ENCODE measurements at regions not wholly inside any gene's neighbourhood (a gene's known extent, or its start where the extent isn't known, plus 50 kb on each side); places are given as distances from the start of the nearest gene placed in this dataset.
"Not testable (repeated sequence)": the region's sequence is repeated elsewhere in the genome, so short reads cannot be mapped to it uniquely, and the experiment has no call there.

GRCh38 chr10:35993591-35994515, 351.8 kb upstream of the FZD8 start:
- no peak for DNase-seq (ENCODE audit: low read depth)

GRCh38 chr10:35992107-35992506, 350.0 kb upstream of the FZD8 start:
- DNase-seq (ENCODE audit: low read depth), result no peak

DNA sequence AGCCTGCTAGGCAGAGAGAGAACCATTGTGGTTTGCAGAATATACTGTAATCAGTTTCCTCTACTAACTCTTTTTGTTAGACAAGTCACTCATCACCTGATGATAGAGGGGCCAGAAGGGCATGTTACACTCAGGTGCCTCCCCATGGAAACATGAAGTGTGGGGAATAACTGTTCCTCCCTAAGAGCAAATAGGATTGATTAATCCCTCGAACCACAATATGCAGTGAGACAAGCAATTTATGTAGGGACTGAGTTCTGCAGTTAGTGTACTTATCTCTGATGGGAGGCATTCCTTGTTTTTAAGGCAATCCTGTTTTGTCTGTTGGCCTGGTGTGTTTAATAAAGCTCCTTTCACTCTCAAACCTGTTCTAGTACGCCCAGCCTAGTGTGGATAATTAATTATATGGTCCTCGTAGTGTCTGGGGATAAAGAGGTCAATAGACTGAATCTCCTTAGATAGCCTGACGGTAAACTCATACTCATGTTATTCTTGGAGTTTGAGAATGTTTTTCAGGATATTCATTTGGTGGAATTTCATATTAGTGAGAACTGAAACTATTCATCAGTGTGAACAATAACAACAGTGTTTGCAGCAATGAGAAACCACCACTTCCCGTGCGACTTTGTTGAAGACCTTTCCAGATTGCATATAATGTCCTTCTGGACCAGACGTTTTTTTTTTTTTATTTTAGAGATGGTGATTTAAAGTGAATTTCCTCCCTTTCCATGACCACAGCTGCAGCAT, 344.8 kb upstream of the FZD8 start:
- DNase-seq (ENCODE audit: low read depth), result no peak

DNA sequence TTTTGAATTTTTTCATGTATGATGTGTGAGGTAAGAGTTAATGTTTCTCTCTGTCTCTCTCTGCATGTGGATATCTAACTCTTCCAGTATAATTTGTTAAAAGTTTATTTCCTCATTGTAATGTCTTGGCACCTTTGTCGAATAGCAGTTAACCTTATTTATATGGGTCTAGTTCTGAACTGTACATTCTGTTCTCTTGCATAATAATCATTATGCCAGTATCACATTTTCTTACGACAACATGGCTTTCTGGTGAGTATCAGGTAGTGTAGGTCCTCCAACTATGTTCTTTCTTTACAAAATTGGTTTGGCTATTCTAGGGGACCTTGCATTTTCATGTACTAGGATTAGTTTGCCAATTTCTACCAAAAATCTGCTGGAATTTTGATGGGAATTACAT, 337.0 kb upstream of the FZD8 start:
- DNase-seq (ENCODE audit: low read depth), result no peak

DNA sequence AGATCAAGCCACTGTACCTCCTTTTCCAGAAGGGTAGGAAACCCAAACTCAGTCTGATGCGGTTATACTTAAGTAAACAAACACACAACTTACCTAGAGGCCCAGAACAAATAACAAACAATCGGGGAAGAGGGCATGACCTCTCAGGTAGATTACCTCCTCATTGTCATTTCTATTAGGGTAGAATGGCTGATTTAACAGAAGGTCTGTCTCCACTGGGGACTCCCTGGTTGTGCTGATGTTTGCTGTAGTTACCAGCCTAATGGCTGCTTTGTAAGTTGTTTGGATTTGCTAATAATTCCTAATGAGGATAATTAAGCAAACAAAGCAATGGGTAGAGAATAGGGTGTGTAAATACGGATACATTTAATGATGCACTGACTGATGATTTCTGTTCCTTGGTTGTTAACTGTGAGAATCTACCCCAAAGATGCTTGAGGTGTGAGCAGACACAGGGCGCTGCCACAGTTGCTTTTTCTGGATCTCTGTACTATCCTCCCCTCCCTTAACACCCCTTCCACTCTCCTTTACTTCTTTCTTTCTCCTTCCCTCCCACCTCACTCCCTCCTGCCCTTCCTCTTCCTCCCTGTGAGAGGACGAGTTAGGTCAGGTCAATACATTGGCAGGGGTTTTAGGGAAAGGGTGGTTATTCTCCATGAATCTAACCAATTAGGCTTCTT, 332.0 kb upstream of the FZD8 start:
- not testable (repeated sequence) for DNase-seq (ENCODE audit: low read depth)

DNA sequence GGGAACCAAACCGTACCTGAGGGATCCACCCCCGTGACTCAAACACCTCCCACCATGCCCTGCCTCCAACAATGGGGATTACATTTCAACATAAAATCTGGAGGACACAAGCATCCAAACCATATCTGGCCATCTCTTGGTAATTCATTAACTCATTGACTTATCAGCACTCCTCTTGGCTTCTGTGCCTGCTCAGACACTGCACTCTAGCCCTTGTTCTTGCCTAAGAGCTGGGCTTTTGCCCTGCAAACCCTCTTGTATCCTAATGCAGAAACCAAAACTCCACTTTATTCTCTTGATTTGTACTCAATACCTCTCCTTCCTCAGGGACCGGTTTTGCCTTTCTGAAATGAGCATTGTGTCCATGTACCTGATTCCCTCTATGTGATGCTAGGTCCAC, 330.2 kb upstream of the FZD8 start:
- DNase-seq (ENCODE audit: low read depth), result no peak

- DNase-seq (ENCODE audit: low read depth), result no peak
Observed at GRCh38 chr10:35971397-35971796, 329.3 kb upstream of the FZD8 start.

GRCh38 chr10:35963685-35964084, 321.6 kb upstream of the FZD8 start:
- no peak for DNase-seq (ENCODE audit: low read depth)

- no peak for DNase-seq (ENCODE audit: low read depth)
Observed at GRCh38 chr10:35961501-35961900, 319.4 kb upstream of the FZD8 start.

DNA sequence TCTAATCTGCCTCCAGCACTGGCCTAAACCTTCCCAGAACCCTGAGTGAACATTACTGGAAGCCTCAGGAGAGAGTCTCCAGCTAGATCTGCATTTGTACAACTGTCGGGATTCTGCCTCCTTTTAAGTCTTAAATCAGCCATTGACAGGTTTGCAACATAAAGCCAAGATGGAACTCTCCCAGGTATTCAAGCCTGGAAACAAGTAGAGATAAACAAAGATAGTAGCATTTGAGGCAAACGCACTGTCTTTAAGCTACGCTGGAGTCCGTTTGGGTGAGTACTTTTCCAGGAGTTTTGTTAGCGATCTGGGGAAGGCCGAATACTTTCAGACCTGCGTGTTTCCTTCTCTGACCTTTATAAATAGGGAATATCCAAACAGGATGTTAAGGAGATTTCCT, 317.2 kb upstream of the FZD8 start:
- DNase-seq (ENCODE audit: low read depth), result no peak

DNA sequence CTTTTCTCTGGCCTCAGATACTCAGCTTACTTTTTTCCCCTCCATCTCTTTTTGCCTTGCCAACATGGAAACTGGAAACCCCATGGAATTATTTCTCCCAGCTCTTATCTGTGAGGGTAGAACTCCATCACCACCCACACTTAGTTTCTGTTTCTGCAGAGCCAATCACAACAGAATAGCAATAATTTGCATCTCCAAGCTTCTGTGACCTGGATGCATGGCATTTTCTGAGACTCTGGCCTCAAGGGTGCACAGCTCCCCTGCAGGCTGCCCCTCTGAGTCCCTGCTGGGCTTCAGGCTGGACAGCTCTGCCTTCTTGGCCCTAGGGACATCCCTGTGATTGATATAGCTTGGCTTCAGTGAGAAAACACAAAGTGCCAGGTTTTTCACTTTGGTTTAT, 316.5 kb upstream of the FZD8 start:
- DNase-seq (ENCODE audit: low read depth), result not testable (repeated sequence)

GRCh38 chr10:35950701-35951100, 308.6 kb upstream of the FZD8 start:
- DNase-seq (ENCODE audit: low read depth), result no peak

- no peak for DNase-seq (ENCODE audit: low read depth)
Observed at GRCh38 chr10:35950226-35950625, 308.1 kb upstream of the FZD8 start.

DNA sequence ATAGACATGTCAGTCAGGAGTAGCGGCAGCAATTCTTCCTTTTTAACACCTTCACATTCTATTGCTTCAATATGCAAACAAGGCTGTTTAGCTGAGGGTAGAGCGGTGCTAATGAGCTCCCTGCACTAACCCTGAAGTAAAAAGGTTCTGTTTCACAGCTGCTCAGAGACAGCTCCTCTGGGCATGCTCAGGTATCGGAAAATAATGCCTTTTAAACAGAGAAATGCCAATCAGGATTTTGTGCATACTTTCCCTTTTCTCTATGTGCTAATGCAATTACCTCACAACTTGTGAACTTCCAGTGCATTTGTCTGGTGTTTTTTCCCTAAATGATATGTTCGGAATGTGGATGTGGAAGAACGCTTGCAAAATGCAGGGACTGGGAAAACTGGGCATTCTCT, 307.7 kb upstream of the FZD8 start:
- no peak for DNase-seq (ENCODE audit: low read depth)

GRCh38 chr10:35946556-35946955, 304.5 kb upstream of the FZD8 start:
- no peak for DNase-seq (ENCODE audit: low read depth)

DNA sequence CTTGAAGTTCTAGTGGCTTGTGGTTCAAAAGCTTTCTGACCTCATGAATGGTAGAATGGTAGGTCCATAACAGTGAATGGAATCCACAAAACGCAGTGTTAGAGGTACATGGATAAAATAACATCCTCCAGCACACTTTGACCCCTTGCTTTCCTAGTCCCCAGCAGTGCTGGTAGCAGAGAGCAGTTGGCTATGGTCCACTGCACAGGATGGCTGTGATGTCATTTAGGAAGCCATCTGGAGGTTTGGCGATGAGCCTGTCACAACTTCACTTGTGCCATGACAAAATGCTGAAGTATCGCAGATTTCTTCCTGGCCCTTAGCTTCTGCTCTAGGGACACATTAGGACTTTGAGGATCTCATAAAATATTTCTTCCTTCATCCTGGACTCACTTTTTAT, 300.0 kb upstream of the FZD8 start:
- DNase-seq (ENCODE audit: low read depth), result no peak

DNA sequence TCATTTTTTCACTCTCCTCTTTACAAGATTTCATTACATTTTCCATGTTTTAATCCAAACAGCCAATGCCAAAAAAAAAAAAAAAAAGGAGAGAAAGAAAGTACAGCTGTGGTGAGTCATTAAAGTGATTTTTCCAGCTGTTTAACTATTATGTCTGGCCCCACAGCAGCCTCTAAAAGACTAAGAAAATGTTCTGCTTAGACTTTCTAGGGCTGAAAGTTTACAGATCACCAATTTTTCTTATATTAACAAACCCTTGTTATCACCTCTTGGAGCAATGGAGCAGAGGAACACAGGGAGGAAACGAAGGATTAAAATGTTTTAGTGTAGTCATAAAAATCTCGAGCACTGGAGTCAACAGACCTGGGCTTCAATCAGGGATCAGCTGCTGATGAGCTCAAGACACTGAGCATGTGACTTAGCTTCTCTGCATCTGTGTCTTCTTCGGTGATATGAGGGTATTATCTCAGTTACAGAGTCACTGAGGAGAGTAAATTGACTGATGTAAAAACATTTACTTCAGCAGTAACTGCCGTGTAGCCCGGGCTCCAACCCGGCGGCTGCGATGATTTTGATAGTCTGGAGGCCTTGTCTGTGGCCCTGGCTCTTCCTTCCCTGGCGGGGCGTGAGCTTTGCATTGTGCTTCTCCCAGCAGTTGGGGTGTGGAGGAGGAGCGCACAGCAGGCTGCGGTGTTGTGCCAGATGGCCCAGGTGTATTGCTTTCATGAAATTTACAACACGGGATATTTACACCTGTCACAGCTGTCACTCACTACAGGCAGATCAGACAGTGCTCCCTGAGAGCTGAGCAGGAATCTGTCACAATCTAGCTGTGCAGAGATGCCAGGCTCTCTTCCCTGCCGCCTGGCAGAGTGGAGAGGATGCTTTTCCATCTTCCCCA, 298.3 kb upstream of the FZD8 start:
- DNase-seq (ENCODE audit: low read depth), result no peak

- no peak for DNase-seq (ENCODE audit: low read depth)
Observed at GRCh38 chr10:35938160-35938559, 296.1 kb upstream of the FZD8 start.

- no peak for DNase-seq (ENCODE audit: low read depth)
Observed at GRCh38 chr10:35937546-35937945, 295.4 kb upstream of the FZD8 start.

DNA sequence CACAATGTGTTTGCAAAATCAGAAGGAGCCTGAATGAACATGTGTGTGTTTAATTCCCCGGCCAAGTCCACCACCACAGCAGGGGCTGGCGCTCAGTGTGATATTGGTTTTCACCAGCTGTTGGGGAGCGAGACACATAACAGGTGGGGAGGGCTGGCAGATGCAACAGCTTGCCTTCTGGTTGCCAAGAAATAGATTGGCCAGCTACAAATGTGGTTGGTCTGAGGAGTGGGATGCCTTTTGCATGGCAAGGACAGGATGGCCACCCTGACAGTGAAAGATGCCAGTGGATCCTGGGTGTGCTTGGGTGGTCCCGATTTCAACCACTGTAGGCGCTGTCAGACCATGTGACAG, 292.5 kb upstream of the FZD8 start:
- DNase-seq (ENCODE audit: low read depth), result no peak

DNA sequence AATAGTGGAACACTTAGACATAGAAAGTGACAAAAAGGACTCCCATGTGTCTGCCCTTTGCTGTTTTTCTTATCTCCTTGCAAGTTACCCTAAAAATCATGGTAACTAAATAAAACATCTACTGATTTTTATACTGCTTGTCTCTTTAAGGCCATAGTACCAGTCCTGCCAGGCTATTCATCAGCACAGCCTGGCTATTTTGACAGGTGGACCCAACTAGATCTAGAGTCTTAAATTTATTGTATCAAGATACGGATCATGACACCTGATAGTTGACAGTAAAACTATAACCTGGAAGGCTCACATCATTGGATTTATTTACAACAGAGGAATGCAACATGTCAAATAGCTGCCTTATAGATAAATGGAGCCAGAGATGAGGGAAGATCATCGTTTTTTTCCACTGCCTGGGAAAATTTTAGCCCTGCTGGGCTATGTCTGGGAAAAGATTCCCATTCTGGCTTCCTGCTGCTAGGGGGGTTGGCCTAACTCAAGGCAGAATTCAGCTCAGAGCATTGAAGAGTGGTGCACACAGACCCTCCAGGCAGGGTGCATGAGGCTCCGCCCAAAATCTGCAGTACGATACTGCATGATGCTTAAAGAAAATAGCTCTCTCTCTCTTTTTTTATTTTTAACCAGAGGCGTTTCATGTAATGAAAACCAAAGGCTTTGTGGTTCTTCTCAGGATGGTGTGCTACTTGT, 292.0 kb upstream of the FZD8 start:
- DNase-seq (ENCODE audit: low read depth), result no peak

All from T follicular helper cell (primary cell).